ENCODE measurements at regions not wholly inside any gene's neighbourhood (a gene's known extent, or its start where the extent isn't known, plus 50 kb on each side); places are given as distances from the start of the nearest gene placed in this dataset.

GRCh38 chr13:80201694-80202468 is 139.0 kb downstream of the SPRY2 start:
- no TSS peak for BruUV-seq (replicated peaks)
- H4K91ac ChIP-seq (ENCODE audit: insufficient read depth, low read depth, low read length), result no peak overlapping the region
- H3K9me1 ChIP-seq (ENCODE audit: insufficient read depth, low read length), result no peaks in the 10 kb centered on the region
- no peak overlapping the region for H3K14ac ChIP-seq (replicated peaks; ENCODE audit: low read depth, low read length)
- no peaks in the 10 kb centered on the region for H3K36me3 ChIP-seq (ENCODE audit: control insufficient read depth, insufficient read depth, low read length)
- no peak for ATAC-seq (ENCODE audit: low read depth)
- H3K23ac ChIP-seq (ENCODE audit: low read depth, low read length), result no peak overlapping the region
- H3K9ac ChIP-seq (ENCODE audit: low read depth, low read length), result no peak overlapping the region
- no peak overlapping the region for H2AFZ ChIP-seq (replicated peaks; ENCODE audit: low read length, poor library complexity)
- no peak overlapping the region for H3K4ac ChIP-seq (ENCODE audit: low read depth, low read length)
- no peak overlapping the region for H2AK9ac ChIP-seq (replicated peaks; ENCODE audit: low read depth, low read length, poor library complexity)
- H3K4me3 ChIP-seq (ENCODE audit: insufficient read depth, low read depth, low read length), result no peak overlapping the region
- CTCF ChIA-PET, result no interaction called here
- no peak overlapping the region for H4K8ac ChIP-seq (ENCODE audit: low read depth in 2 of 2, low read length in 2 of 2)
- H2BK15ac ChIP-seq (ENCODE audit: low read depth, low read length), result no peak overlapping the region
- TF ChIP-seq, protein P1, sequence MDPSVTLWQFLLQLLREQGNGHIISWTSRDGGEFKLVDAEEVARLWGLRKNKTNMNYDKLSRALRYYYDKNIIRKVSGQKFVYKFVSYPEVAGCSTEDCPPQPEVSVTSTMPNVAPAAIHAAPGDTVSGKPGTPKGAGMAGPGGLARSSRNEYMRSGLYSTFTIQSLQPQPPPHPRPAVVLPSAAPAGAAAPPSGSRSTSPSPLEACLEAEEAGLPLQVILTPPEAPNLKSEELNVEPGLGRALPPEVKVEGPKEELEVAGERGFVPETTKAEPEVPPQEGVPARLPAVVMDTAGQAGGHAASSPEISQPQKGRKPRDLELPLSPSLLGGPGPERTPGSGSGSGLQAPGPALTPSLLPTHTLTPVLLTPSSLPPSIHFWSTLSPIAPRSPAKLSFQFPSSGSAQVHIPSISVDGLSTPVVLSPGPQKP (IDR thresholded peaks at IDR 0.05; ENCODE audit: borderline replicate concordance, low read depth, low read length), result no peak
- TF ChIP-seq CTCF (conservative IDR thresholded peaks at IDR 0.05; ENCODE audit: low read depth, low read length) (no peak), CHD1 (IDR thresholded peaks at IDR 0.05; ENCODE audit: low read depth, low read length) (no peak), BHLHE40 (IDR thresholded peaks at IDR 0.05; ENCODE audit: low read depth, low read length) (no peak), SMC3 (IDR thresholded peaks at IDR 0.05; ENCODE audit: low read depth, low read length) (no peak), FOS (IDR thresholded peaks at IDR 0.05; ENCODE audit: low read depth, low read length) (no peak), RFX5 (IDR thresholded peaks at IDR 0.05; ENCODE audit: low read depth, low read length) (no peak), POLR2A (IDR thresholded peaks at IDR 0.05; ENCODE audit: low read depth, low read length) (no peak), MAZ (IDR thresholded peaks at IDR 0.05; ENCODE audit: borderline replicate concordance, low read depth, low read length) (no peak), RAD21 (IDR thresholded peaks at IDR 0.05; ENCODE audit: low read length) (no peak), CEBPB (IDR thresholded peaks at IDR 0.05; ENCODE audit: low read depth, low read length) (no peak), MAFK (IDR thresholded peaks at IDR 0.05; ENCODE audit: low read depth, low read length) (no peak), RCOR1 (IDR thresholded peaks at IDR 0.05; ENCODE audit: insufficient replicate concordance, low read length) (no peak), NFE2L2 (IDR thresholded peaks at IDR 0.05; ENCODE audit: low read depth, low read length) (no peak), MXI1 (IDR thresholded peaks at IDR 0.05; ENCODE audit: borderline replicate concordance, low read depth, low read length) (no peak)
- TF ChIP-seq, protein P2, sequence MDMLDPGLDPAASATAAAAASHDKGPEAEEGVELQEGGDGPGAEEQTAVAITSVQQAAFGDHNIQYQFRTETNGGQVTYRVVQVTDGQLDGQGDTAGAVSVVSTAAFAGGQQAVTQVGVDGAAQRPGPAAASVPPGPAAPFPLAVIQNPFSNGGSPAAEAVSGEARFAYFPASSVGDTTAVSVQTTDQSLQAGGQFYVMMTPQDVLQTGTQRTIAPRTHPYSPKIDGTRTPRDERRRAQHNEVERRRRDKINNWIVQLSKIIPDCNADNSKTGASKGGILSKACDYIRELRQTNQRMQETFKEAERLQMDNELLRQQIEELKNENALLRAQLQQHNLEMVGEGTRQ (IDR thresholded peaks at IDR 0.05; ENCODE audit: low read depth, low read length), result no peak
- no peak overlapping the region for H2BK5ac ChIP-seq (ENCODE audit: low read depth, low read length, poor library complexity, severe bottlenecking)
- dilution Hi-C loops (cut with HindIII; ENCODE audit: low sequenced_read_pairs, unreplicated experiment), result no loop called here
- no peaks in the 10 kb centered on the region for H3K4me1 ChIP-seq (ENCODE audit: control insufficient read depth, insufficient read depth, low read length)
- no peak overlapping the region for H3K18ac ChIP-seq (ENCODE audit: low read depth, low read length)
- no peak overlapping the region for H3K4me2 ChIP-seq (ENCODE audit: low read depth, low read length)
- H3K27me3 ChIP-seq (ENCODE audit: control insufficient read depth, insufficient read depth, low read length), result no peaks in the 10 kb centered on the region
- H3K79me1 ChIP-seq (ENCODE audit: low read depth in 1 of 2, low read length in 2 of 2), result no peaks in the 10 kb centered on the region
- H3K9me3 ChIP-seq (ENCODE audit: control insufficient read depth, insufficient read depth, low read length), result no peaks in the 10 kb centered on the region
- intact Hi-C loops (cut with micrococcal nuclease), result no loop called here
- no peak overlapping the region for H3K27ac ChIP-seq (ENCODE audit: insufficient read depth, low read length)
- in situ Hi-C loops (cut with MboI; ENCODE audit: low sequenced_read_pairs), result no loop called here
- no peak overlapping the region for H3K56ac ChIP-seq (ENCODE audit: extremely low read depth, insufficient read depth, low read length)
- no peak overlapping the region for H2AK5ac ChIP-seq (ENCODE audit: low read depth, low read length)
- no peak for DNase-seq
- 80% methylated on average over 2 of the region's 6 CpGs; no CpG with 5 or more reads in 1 of the 2 experiments for WGBS, 2 experiments (ENCODE audit: extremely low coverage in 2 of 2, insufficient read length in 1 of 2)
- H2BK20ac ChIP-seq (ENCODE audit: low read depth, low read length), result no peak overlapping the region
- no peak overlapping the region for H2BK120ac ChIP-seq (ENCODE audit: low read depth, low read length)
- POLR2A ChIA-PET (ENCODE audit: unreplicated experiment), result no interaction called here
- H4K20me1 ChIP-seq (ENCODE audit: insufficient read depth, low read length), result no peaks in the 10 kb centered on the region
- no peak overlapping the region for H4K5ac ChIP-seq (ENCODE audit: low read depth, low read length)

All from IMR-90 (cell line).